Karpas-422 (cell line): ENCODE measurements at regions not wholly inside any gene's neighbourhood (a gene's known extent, or its start where the extent isn't known, plus 50 kb on each side); places are given as distances from the start of the nearest gene placed in this dataset.
A peak's percentile ranks its signal among the peaks of the same experiment; 100 is the strongest.

Source experiments
- DNase-seq: peaks from one replicate; pipeline ENCODE4 v3.0.0-alpha.2; 2015
- H2AFZ ChIP-seq: fragments of 200-600 bp; sonication (generic); 2 replicates; pipeline ENCODE4 v1.6.1; 2014; ENCODE audit warnings: antibody characterized with exemption, low read length, mixed read lengths
- H3K27ac ChIP-seq: fragments of 200-600 bp; sonication (generic); 2 replicates; pipeline ENCODE4 v1.5.1; 2014; ENCODE audit warnings: mild to moderate bottlenecking, low read length, moderate library complexity
- H3K27me3 ChIP-seq: fragments of 200-600 bp; sonication (generic); 2 replicates; pipeline ENCODE4 v1.6.1; 2014; ENCODE audit warnings: low read length, mixed read lengths
- H3K36me3 ChIP-seq: fragments of 200-600 bp; sonication (generic); 2 replicates; pipeline ENCODE4 v1.6.1; 2014; ENCODE audit warnings: low read length, mixed read lengths; ENCODE audit not compliant: insufficient read depth
- H3K4me1 ChIP-seq: fragments of 200-600 bp; sonication (generic); 2 replicates; pipeline ENCODE4 v1.6.1; 2014; ENCODE audit warnings: mild to moderate bottlenecking, low read length, mixed read lengths
- H3K4me2 ChIP-seq: fragments of 200-600 bp; sonication (generic); 2 replicates; pipeline ENCODE4 v1.6.1; 2014; ENCODE audit warnings: low read length, low read depth, mild to moderate bottlenecking; ENCODE audit not compliant: poor library complexity, severe bottlenecking
- H3K4me3 ChIP-seq: fragments of 200-600 bp; sonication (generic); 2 replicates; pipeline ENCODE4 v1.5.1; 2014; ENCODE audit warnings: mild to moderate bottlenecking, antibody characterized with exemption, low read length, mixed read lengths
- H3K79me2 ChIP-seq: fragments of 200-600 bp; sonication (generic); 2 replicates; pipeline ENCODE4 v1.6.1; 2014; ENCODE audit warnings: mild to moderate bottlenecking, low read length, mixed read lengths
- H3K9ac ChIP-seq: fragments of 200-600 bp; sonication (generic); 2 replicates; pipeline ENCODE4 v1.6.0; 2014; ENCODE audit warnings: low read length
- H3K9me2 ChIP-seq: fragments of 200-600 bp; sonication (generic), shearing (Covaris generic); replicated peaks from 2 replicates; pipeline ENCODE4 v1.6.0; 2014; ENCODE audit warnings: mild to moderate bottlenecking, low read length, moderate library complexity; ENCODE audit not compliant: insufficient read depth
- H3K9me3 ChIP-seq: fragments of 300-700, 200-600 bp; sonication (generic); 2 replicates; pipeline ENCODE4 v1.6.1; 2014; ENCODE audit warnings: low read length, mixed read lengths
- H4K20me1 ChIP-seq: fragments of 200-600 bp; sonication (generic); 2 replicates; pipeline ENCODE4 v1.6.1; 2014; ENCODE audit warnings: mild to moderate bottlenecking, antibody characterized with exemption, low read length, low read depth; ENCODE audit not compliant: insufficient read depth

DNA sequence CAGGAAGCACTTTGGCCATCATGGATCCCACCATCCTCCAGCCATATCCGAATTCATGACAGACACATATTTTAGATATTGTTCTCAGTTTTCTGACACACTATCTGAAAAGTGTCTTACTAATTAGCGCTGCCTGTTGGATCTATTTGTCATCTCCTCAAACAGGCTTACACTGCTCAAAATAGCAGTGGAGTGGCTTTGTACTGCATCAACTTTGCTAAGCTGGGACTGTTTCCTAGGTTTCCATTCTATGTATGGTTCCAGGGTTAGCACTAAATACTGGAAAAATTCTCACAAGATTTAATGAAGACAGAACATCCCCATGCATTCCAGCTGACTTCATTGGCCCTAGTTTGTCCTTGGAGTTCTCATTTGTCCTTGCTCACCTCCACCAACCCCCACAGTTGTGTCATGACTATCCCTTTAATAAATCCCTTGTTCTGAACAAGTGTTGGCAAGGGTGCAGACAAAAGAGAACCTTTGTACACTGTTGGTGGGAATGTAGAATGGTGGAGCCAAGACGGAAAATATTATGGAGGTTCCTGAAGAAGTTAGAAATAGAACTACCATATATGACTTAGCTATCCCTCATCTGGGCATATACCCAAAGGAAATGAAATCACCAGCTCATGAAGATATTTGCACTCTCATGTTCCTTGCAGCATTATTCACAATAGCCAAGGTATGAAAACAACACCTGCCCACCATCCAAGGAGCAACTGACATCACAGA lies 136.5 kb upstream of the RAI14 start:
- Histone ChIP-seq H3K4me1 (no peaks in the 10 kb centered on the region), H3K27ac (no peak overlapping the region), H3K4me3 (no peak overlapping the region), H3K9me3 (no peaks in the 10 kb centered on the region), H3K27me3 (no peaks in the 10 kb centered on the region), H4K20me1 (no peaks in the 10 kb centered on the region), H3K9me2 (no peaks in the 10 kb centered on the region), H2AFZ (no peak overlapping the region), H3K79me2 (no peaks in the 10 kb centered on the region), H3K36me3 (no peaks in the 10 kb centered on the region), H3K9ac (no peak overlapping the region), H3K4me2 (no peak overlapping the region)
- no peak for DNase-seq

DNA sequence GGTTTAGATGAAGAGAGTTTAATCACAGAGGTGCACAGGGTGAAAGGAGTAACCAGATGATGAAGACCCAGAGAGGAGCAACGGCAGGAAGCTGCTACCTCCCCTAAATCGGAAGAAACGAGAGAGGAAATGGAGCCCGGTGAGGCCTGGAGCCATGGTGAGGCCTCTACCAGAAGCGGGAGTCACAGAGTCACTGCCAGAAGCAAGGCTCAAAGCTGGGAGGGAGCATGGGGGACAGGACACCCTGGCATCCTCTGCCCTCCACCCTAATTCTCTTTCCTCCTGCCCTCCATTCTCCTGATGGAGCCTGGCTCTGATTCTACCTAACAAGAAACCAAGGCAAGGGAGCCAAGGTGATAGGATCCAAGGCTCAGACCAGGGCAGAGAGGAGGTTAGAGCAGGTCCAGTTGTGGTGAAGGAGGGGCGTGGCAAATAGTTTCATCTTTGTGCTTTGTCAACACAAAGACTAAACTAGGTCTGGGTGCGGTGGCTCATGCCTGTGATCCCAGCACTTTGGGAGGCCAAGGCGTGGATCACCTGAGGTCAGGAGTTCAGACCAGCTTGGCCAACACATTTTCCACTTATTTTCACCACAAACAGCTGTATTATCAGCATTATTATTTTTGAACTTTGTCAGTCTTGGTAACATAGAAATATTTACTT lies 134.4 kb upstream of the RAI14 start:
- Histone ChIP-seq H3K9me3 (no peaks in the 10 kb centered on the region), H3K4me1 (no peaks in the 10 kb centered on the region), H3K4me3 (no peak overlapping the region), H3K36me3 (no peaks in the 10 kb centered on the region), H2AFZ (no peak overlapping the region), H3K27me3 (no peaks in the 10 kb centered on the region), H4K20me1 (no peaks in the 10 kb centered on the region), H3K9me2 (no peaks in the 10 kb centered on the region), H3K9ac (no peak overlapping the region), H3K27ac (no peak overlapping the region), H3K79me2 (no peaks in the 10 kb centered on the region), H3K4me2 (no peak overlapping the region)
- DNase-seq, result no peak

DNA sequence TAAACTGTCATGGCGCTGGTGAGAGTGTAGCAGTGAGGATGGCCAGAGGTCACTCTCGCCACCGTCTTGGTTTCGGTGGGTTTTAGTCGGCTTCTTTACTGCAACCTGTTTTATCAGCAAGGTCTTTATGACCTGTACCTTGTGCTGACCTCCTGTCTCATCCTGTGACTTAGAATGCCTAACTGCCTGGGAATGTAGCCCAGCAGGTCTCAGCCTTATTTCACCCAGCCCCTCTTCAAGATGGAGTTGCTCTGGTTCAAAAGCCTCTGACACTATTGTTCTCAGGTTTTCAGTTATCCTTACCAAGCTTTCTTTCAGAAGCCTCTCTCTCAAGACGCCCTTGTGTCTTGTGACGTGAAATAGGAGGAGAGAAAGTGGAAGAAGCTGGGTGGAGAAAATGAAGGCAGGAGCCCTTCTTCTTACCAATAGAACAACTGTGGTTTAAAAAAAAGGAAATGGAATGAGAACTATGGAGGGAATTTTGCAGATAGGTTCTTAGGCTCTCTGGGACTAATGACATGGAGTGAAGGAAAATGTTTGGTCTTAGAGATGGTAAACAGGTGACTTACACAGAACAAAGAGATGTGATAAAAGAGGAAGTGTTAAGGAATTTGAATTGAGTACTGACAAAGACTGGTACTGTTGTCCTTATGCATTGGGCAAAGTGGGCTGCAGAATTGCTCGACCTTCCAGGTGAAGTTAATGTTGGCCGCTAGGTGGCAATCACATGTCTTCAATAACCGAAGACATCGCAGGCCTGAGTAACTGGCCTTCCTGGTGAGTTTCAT lies 133.3 kb upstream of the RAI14 start:
- Histone ChIP-seq H2AFZ (no peak overlapping the region), H3K4me1 (no peaks in the 10 kb centered on the region), H3K27me3 (no peaks in the 10 kb centered on the region), H3K4me2 (no peak overlapping the region), H3K79me2 (no peaks in the 10 kb centered on the region), H3K9me3 (no peaks in the 10 kb centered on the region), H4K20me1 (no peaks in the 10 kb centered on the region), H3K27ac (no peak overlapping the region), H3K9me2 (no peaks in the 10 kb centered on the region), H3K36me3 (no peaks in the 10 kb centered on the region), H3K4me3 (no peak overlapping the region), H3K9ac (no peak overlapping the region)
- peak; percentile 86 for DNase-seq

DNA sequence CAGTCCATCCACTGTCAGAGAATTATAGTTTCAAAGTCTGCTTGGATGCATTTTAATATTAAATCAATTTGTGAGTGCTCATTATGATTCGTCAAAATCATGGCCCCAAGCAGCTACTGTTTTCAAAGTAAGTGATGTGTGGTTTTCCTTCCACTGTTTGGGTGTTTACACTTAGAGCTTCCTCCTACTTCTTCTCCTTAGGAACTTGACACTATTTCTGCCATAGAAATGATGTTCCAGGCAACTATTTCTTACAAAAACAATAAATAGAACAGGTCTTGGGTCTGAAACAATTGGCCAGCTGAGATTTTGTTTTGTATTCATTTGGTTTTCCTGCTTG lies 132.8 kb upstream of the RAI14 start:
- no peak overlapping the region for H3K9ac ChIP-seq
- H3K27me3 ChIP-seq, result no peaks in the 10 kb centered on the region
- no peaks in the 10 kb centered on the region for H3K4me1 ChIP-seq
- no peaks in the 10 kb centered on the region for H3K9me2 ChIP-seq
- no peak overlapping the region for H2AFZ ChIP-seq
- no peak overlapping the region for H3K4me3 ChIP-seq
- no peaks in the 10 kb centered on the region for H3K9me3 ChIP-seq
- H3K36me3 ChIP-seq, result no peaks in the 10 kb centered on the region
- H3K27ac ChIP-seq, result no peak overlapping the region
- no peak overlapping the region for H3K4me2 ChIP-seq
- H3K79me2 ChIP-seq, result no peaks in the 10 kb centered on the region
- H4K20me1 ChIP-seq, result no peaks in the 10 kb centered on the region
- no peak for DNase-seq

DNA sequence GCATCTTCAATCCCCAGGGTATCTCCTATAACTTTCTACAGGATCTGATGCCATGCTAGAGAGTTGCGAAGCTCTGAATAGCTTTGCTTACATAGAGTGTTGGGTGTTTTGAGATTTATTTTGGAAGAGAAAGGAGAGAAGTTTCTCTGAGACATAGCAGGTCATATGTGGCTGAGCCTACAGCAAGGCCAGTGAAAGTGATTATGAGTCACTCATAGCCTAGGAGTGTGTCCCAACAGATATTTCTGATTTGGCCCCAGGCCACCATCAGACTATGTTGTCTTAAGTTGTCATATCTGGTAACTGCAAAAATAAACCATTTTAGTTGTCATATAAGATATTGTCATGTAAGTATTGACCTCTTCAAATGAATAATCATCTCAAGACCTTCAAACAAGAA lies 132.0 kb upstream of the RAI14 start:
- no peaks in the 10 kb centered on the region for H3K9me2 ChIP-seq
- no peaks in the 10 kb centered on the region for H3K36me3 ChIP-seq
- no peaks in the 10 kb centered on the region for H3K27me3 ChIP-seq
- H3K4me3 ChIP-seq, result no peak overlapping the region
- no peaks in the 10 kb centered on the region for H3K4me1 ChIP-seq
- no peak overlapping the region for H2AFZ ChIP-seq
- H4K20me1 ChIP-seq, result no peaks in the 10 kb centered on the region
- H3K27ac ChIP-seq, result no peak overlapping the region
- H3K9me3 ChIP-seq, result no peaks in the 10 kb centered on the region
- no peak for DNase-seq
- no peak overlapping the region for H3K9ac ChIP-seq
- H3K4me2 ChIP-seq, result no peak overlapping the region
- H3K79me2 ChIP-seq, result no peaks in the 10 kb centered on the region

DNA sequence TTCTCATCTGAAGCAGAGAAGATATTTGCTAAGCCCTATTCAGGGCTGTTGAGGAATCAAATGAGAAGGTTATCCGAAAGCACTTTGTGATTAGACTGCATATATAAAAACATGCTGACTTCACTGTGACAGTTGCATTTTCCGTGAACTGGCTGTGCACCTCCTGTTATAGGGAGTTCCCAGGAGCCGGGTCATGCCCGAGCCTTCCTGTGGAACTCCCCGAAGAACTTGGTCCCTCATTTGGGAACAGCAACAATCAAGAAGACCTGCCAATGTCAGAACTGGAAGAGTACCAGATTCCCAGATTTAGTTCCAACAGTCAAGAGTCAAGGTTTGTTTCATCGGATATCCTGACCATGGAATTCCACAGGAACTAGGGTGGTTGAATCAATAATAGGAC lies 130.4 kb upstream of the RAI14 start:
- H3K9me2 ChIP-seq, result no peaks in the 10 kb centered on the region

DNA sequence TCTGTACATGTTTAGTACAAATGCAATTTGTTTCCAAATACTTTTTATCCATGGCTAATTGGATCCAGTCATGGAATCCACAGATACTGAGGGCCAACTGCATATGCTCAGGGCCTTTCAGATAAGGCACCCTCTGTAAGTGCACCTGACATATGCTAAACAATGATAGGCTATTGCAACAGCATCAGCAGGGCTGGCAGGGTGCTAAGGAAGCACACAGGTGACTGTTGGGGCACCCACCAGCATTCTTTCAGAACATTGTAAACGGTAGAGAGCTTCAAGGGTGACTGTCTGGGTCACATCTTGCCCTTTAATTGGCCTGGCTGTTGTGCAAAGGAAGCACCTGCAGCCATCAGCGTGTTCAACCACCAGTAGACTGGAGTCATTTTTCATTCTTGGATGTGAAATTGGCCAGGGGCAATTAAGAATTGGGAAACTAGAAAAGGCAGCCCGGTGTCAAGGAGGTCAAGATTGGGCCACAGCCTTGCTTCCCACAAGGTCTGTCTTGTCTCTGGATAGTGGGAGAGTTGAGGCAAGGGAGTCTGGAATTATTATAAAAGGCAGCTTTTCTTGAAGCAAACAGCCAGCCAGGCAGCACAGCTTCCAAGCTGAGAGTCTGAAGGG lies 129.3 kb upstream of the RAI14 start:
- H4K20me1 ChIP-seq, result no peaks in the 10 kb centered on the region
- H3K4me3 ChIP-seq, result no peak overlapping the region
- no peak overlapping the region for H3K4me2 ChIP-seq
- H3K9ac ChIP-seq, result no peak overlapping the region
- no peaks in the 10 kb centered on the region for H3K79me2 ChIP-seq
- H3K27ac ChIP-seq, result no peak overlapping the region
- no peaks in the 10 kb centered on the region for H3K9me2 ChIP-seq
- no peaks in the 10 kb centered on the region for H3K27me3 ChIP-seq
- no peak overlapping the region for H2AFZ ChIP-seq
- H3K4me1 ChIP-seq, result no peaks in the 10 kb centered on the region
- no peaks in the 10 kb centered on the region for H3K9me3 ChIP-seq
- no peaks in the 10 kb centered on the region for H3K36me3 ChIP-seq
- DNase-seq, result no peak

More for the DNA sequence above, 130.4 kb upstream of the RAI14 start:
- H3K9ac ChIP-seq, result no peak overlapping the region
- no peak overlapping the region for H3K4me3 ChIP-seq
- H3K79me2 ChIP-seq, result no peaks in the 10 kb centered on the region
- H3K4me2 ChIP-seq, result no peak overlapping the region
- no peaks in the 10 kb centered on the region for H3K9me3 ChIP-seq
- no peaks in the 10 kb centered on the region for H3K4me1 ChIP-seq
- H3K27me3 ChIP-seq, result no peaks in the 10 kb centered on the region
- no peak for DNase-seq
- no peaks in the 10 kb centered on the region for H4K20me1 ChIP-seq
- H3K27ac ChIP-seq, result no peak overlapping the region
- no peak overlapping the region for H2AFZ ChIP-seq
- H3K36me3 ChIP-seq, result no peaks in the 10 kb centered on the region
